ENCODE measurements at regions not wholly inside any gene's neighbourhood (a gene's known extent, or its start where the extent isn't known, plus 50 kb on each side); places are given as distances from the start of the nearest gene placed in this dataset.
"Not testable (repeated sequence)": the region's sequence is repeated elsewhere in the genome, so short reads cannot be mapped to it uniquely, and the experiment has no call there.

- H3K4me2 ChIP-seq (ENCODE audit: insufficient read depth, low read length); CTCF ChIA-PET (ENCODE audit: low intra/inter-chr PET ratio); intact Hi-C loops (cut with micrococcal nuclease); in situ Hi-C loops (cut with MboI); FAIRE-seq; POLR2A ChIA-PET; H4K20me1 ChIP-seq (replicated peaks; ENCODE audit: control insufficient read depth, insufficient read depth, low read length); H3K9ac ChIP-seq (ENCODE audit: insufficient read depth in 1 of 2, low read depth in 2 of 2, low read length in 2 of 2); H3K79me2 ChIP-seq (ENCODE audit: control insufficient read depth, insufficient read depth, low read length); DNase-seq (ENCODE audit: extremely low read depth in 1 of 4, low spot score in 3 of 4); H3K27ac ChIP-seq (ENCODE audit: extremely low read depth, low read depth, low read length); H3K4me3 ChIP-seq; H2AFZ ChIP-seq (ENCODE audit: low read depth, low read length); ATAC-seq; H3K4me1 ChIP-seq (replicated peaks in 1 of 2; ENCODE audit: control insufficient read depth in 2 of 2, insufficient read depth in 2 of 2, low read length in 2 of 2); H3K9me3 ChIP-seq (replicated peaks; ENCODE audit: control insufficient read depth, insufficient read depth, low read depth, low read length); H3K9me1 ChIP-seq (ENCODE audit: control insufficient read depth, insufficient read depth, low read length); H3K27me3 ChIP-seq (ENCODE audit: control insufficient read depth in 2 of 2, insufficient read depth in 2 of 2, low read length in 2 of 2); BruUV-seq (replicated peaks); H3K36me3 ChIP-seq (ENCODE audit: control insufficient read depth, insufficient read depth, low read length): not testable (repeated sequence)
- WGBS (ENCODE audit: insufficient coverage, low coverage, missing lambda C conversion rate): 0% methylated on average over 2 of the region's 2 CpGs
These were observed 446.6 kb upstream of the PDE3A start for GRCh38 chr12:19921716-19922115.

GRCh38 chr12:19922717-19923116, 445.6 kb upstream of the PDE3A start:
- 0% methylated on average over 2 of the region's 2 CpGs for WGBS (ENCODE audit: insufficient coverage, low coverage, missing lambda C conversion rate)
- Histone ChIP-seq H3K79me2 (ENCODE audit: control insufficient read depth, insufficient read depth, low read length) (no peaks in the 10 kb centered on the region), H4K20me1 (replicated peaks; ENCODE audit: control insufficient read depth, insufficient read depth, low read length) (no peaks in the 10 kb centered on the region), H2AFZ (ENCODE audit: low read depth, low read length) (no peak overlapping the region), H3K4me1 (replicated peaks in 1 of 2; ENCODE audit: control insufficient read depth in 2 of 2, insufficient read depth in 2 of 2, low read length in 2 of 2) (no peaks in the 10 kb centered on the region), H3K9ac (ENCODE audit: insufficient read depth in 1 of 2, low read depth in 2 of 2, low read length in 2 of 2) (no peak overlapping the region), H3K9me1 (ENCODE audit: control insufficient read depth, insufficient read depth, low read length) (no peaks in the 10 kb centered on the region), H3K27ac (ENCODE audit: extremely low read depth, low read depth, low read length) (no peak overlapping the region), H3K4me3 (no peak overlapping the region), H3K36me3 (ENCODE audit: control insufficient read depth, insufficient read depth, low read length) (no peaks in the 10 kb centered on the region), H3K27me3 (ENCODE audit: control insufficient read depth in 2 of 2, insufficient read depth in 2 of 2, low read length in 2 of 2) (no peaks in the 10 kb centered on the region), H3K9me3 (replicated peaks; ENCODE audit: control insufficient read depth, insufficient read depth, low read depth, low read length) (no peaks in the 10 kb centered on the region), H3K4me2 (ENCODE audit: insufficient read depth, low read length) (no peak overlapping the region)
- BruUV-seq (replicated peaks): no TSS peak
- intact Hi-C loops (cut with micrococcal nuclease) (no loop called here), in situ Hi-C loops (cut with MboI) (no loop called here)
- CTCF ChIA-PET (ENCODE audit: low intra/inter-chr PET ratio): no interaction called here
- ATAC-seq (no peak), DNase-seq (ENCODE audit: extremely low read depth in 1 of 4, low spot score in 3 of 4) (no peak), FAIRE-seq (no peak)
- POLR2A ChIA-PET: interaction anchor here (0.6 kb wide), 1 partner anchor 30 kb away, joined by 3 read pairs; no protein-coding TSS in a partner anchor
- TF ChIP-seq SRSF7 (optimal IDR thresholded peaks at IDR 0.05; ENCODE audit: low read depth, low read length) (no peak), NELFE (IDR thresholded peaks at IDR 0.05; ENCODE audit: insufficient read depth, insufficient read length) (no peak), BCOR (IDR thresholded peaks at IDR 0.05) (no peak), RFX7 (CRISPR knock-in tag; IDR thresholded peaks at IDR 0.05) (no peak), HNRNPH1 (optimal IDR thresholded peaks at IDR 0.05; ENCODE audit: low read depth, low read length) (no peak), ZNF592 (IDR thresholded peaks at IDR 0.05) (no peak), ZNF696 (CRISPR knock-in tag; conservative IDR thresholded peaks at IDR 0.05) (no peak), KDM2B (CRISPR knock-in tag; IDR thresholded peaks at IDR 0.05) (no peak), SNAPC5 (CRISPR knock-in tag; IDR thresholded peaks at IDR 0.05) (no peak), SIN3A (IDR thresholded peaks at IDR 0.05; ENCODE audit: borderline replicate concordance in 2 of 2, control insufficient read depth in 1 of 2, low read depth in 2 of 2, low read length in 2 of 2) (no peak), ZNF217 (CRISPR knock-in tag; IDR thresholded peaks at IDR 0.05) (no peak), NCOA1 (IDR thresholded peaks at IDR 0.05; ENCODE audit: low read depth) (no peak)
- TF ChIP-seq, protein P1, sequence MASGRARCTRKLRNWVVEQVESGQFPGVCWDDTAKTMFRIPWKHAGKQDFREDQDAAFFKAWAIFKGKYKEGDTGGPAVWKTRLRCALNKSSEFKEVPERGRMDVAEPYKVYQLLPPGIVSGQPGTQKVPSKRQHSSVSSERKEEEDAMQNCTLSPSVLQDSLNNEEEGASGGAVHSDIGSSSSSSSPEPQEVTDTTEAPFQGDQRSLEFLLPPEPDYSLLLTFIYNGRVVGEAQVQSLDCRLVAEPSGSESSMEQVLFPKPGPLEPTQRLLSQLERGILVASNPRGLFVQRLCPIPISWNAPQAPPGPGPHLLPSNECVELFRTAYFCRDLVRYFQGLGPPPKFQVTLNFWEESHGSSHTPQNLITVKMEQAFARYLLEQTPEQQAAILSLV (tag; IDR thresholded peaks at IDR 0.05): no peak

All from K562 (cell line).